GM21723 (cell line): ENCODE measurements at regions not wholly inside any gene's neighbourhood (a gene's known extent, or its start where the extent isn't known, plus 50 kb on each side); places are given as distances from the start of the nearest gene placed in this dataset.

Experiments
- ATAC-seq: cut with Tn5 transposase; IDR thresholded peaks from one replicate; pipeline ENCODE4 v1.9.1; 2021; ENCODE audit warnings: mild to moderate bottlenecking, moderate library complexity; ENCODE audit not compliant: unreplicated experiment

DNA sequence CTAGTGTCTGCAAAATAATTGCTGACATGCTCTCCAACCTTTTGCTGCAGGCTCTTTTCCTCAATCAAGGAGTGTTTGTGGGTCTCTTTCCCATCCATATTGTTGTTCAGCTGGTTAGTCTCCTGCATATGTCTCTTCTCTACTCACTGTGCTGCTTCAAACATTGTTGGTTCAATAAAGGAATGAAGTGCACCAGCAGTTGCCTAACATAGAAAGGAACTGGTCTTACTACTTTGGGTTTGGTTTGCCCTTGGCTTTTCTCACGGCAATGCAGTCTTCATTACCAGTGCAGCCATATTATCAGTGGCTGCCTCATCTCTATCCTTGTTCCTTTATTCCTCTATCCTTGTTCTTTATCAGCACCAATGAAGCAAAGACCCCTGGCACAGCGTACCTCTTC lies 169.7 kb upstream of the TPK1 start:
- no peak for ATAC-seq

DNA sequence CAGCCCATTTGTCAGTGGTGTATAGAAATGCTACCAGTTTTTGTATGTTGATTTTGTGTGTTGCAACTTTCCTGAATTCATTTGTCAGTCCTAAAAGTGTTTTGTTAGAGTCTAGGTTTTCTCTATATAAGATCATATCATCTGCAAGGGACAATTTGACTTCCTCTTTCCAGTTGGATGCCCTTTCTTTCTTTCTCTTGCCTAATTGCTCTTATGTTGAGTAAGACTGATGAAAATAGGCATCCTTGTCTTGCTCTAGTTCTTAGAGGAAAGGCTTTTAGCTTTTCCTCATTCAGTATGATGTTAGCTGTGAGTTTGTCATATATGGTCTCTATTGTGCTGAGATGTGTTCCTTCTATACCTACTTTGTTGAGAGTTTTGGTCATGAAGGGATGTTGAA lies 161.7 kb upstream of the TPK1 start:
- ATAC-seq: no peak

DNA sequence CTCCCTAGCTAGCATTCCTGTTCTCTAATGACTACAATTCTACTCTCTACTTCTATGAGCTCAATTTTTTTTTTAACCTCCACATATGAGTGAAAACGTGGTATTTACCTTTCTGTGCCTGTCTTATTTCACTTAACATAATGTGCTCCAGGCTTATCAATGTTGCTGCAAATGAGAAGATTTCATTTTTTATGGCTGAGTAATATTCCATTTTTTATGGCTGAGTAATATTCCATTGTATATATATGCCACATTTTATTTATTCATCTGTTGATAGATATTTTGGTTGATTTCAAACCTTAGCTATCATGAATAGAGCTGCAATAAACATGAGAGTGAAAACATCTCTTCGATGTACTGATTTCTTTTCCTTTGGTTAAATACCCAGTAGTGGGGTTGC lies 159.6 kb upstream of the TPK1 start:
- ATAC-seq: no peak

DNA sequence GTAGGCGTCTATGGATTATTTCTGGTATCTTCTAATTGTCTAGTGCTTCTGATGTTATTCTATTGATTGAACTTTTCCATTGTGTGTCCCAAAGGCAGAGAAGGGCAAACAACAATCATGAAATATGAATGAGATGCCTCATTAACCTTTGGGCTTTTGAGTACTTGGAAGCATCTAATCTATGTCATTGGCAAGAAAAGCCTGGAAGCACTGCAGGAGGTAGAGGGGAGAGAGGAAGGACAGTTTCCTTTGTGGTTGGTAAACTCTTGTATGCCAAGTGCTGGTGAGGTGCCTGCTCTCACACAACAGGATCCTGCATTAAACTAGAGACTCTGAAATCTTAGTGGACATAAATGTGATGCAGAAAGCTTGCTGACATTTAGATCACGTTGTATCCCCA lies 155.2 kb upstream of the TPK1 start:
- no peak for ATAC-seq

DNA sequence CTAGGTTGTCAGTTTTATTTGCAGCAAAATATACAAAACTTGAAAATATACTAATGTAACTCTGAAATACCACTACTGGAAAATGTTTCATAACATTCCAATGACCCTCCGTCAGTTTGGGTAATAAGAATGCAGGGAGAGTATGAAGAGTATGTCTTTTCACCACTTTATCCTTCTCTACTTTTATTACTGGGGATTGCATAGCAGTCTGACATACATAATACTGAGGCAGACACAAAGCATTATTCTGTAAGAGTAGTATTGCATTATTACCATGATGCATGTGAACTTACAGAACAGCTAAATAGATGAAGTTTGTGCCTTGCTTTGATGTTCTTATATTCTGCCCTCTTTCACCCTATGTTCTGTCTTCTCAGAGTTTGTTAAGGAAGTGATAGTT lies 151.8 kb upstream of the TPK1 start:
- ATAC-seq: no peak

DNA sequence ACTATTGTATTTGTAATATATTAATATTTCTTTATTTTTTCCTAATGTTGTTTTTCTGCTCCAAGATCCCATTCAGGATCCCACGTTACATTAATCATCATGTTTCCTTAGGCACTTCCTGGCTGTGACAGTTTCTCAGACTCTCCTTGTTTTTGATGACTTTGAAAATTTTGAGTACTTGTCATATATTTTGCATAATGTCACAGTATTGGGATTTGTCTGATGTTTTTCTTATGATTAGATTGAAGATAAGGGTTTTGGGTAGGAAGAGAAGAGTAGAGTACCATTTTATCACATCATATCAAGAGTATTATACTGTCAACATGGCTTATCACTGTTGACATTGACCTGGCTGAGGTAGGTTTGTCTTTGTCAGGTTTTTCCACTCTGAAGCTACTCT lies 146.3 kb upstream of the TPK1 start:
- ATAC-seq: no peak

DNA sequence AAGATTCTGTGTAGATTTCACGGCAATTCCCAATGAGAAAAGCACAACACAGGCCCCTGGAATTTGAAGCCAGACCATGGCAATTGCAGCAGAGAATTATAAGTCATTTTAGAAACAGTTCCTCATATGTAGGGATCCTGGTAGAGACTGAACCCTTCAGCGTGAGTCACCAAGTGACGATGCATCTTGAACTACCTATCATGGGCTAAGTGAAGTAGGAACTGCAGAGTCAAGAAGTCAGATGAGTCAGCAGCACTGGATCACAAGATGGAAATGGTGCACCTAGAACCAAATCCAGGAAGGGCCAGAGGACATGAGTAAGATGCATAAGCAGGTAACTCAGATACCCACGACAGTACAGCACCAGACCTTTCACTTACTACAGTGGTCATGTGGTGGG lies 140.0 kb upstream of the TPK1 start:
- ATAC-seq: no peak

DNA sequence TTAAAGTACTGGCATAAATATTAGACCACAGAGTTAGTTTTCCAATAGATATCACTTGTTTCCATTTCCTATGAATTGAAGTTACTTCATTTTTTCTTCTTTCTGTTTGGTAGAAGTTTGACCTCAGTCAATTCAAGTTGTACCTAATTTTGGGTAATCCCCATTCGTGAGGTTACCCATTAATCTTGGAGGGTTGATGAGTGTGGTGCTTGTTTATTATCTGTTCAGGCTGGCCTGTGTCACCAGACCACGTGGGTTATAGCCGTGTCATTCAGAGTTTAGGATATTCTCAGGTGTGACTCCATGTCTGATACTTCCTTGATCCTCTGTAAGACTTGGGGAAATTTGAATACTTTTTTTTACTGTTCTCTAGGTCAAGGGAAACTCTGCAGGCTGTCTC lies 133.9 kb upstream of the TPK1 start:
- no peak for ATAC-seq

DNA sequence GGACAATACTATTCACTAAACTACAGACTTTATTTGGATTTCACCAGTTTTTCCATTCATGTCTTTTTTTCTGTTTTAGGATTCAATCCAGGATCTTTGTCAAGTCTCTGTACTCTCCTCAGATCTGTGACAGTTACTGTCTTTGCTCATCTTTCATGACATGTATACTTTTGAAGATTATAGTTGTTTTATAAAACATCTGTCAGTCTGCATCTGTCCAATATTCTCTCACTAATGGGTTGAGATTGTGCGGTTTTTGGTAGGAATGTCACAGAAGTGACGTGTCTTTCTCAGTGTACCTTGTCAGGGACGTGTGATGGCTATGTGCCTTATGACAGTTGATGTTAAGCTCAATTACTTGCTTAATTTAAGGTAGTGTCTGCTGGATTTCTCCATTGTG lies 124.9 kb upstream of the TPK1 start:
- no peak for ATAC-seq

DNA sequence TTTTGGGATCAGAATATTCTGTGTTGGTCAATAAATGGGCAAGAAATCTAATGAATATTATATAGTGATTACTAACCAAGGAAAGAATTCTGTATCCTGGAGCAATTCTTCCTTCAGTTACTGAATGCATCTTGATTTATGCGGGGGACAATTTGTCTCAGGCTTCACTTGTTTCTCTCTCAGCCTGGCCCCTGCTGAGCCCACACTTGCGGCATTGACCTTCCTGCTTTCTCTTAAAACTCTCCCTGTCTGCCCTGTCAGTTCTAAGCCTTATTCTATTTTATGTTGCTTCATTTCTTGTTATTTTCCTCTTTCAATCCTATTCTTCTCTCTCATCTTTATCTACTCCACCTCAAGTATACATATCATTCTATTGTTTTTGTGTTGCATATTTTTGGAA lies 122.1 kb upstream of the TPK1 start:
- ATAC-seq: no peak

DNA sequence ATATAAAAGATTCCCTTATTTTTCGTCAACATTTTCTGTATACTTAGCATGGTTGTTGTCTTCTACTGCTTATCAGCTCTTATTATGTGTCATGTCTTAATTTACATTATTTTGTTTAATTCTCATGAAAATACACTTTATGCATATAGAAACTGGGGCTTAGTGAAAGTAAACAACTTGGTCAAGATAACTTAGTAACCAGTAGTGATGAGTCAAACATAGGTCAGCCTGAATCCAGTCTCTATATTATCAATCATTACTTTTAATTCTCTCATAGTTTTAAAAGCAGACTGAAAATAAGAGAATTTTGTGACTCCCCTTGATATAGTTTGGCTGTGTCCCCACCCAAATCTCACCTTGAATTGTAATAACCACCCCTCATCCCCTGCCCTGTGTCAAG lies 119.6 kb upstream of the TPK1 start:
- ATAC-seq: no peak

DNA sequence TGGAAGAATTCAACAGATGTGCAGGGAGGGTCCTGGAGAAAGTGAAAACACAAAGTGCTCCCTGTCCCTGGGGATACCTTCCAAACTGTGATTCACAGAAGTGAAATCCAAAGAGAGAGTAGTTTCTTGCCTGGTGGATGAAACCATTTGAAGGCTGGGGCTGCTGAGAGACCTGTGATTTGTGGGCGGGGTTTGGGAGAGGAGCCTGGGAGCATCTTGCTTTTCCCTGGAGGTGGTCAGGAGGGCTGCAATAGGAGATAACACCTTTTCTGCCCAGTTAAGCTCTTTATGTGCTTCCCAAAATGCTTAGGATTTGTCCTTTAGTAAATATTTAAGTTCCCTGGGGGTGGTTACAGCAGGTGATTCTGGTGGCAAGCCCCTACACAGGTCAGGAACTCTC lies 105.3 kb upstream of the TPK1 start:
- ATAC-seq: no peak

DNA sequence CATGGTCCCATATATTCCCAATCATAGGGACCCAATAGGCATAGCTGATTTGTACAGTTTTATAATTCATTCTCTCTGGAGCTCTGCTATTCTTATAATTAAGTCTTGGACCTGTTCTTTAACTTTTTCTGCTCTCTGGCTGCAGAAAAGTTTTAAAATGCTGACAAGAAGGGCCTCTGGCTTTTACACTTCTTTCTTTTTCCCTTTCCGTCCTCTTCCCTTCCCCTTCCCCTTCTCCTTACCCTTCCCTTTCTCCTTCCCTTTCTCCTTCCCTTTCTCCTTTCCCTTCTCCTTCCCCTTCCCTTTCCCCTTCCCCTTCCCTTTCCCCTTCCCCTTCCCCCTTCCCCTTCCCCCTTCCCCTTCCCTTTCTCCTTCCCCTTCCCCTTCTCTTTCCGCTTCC lies 101.3 kb upstream of the TPK1 start:
- no peak for ATAC-seq

DNA sequence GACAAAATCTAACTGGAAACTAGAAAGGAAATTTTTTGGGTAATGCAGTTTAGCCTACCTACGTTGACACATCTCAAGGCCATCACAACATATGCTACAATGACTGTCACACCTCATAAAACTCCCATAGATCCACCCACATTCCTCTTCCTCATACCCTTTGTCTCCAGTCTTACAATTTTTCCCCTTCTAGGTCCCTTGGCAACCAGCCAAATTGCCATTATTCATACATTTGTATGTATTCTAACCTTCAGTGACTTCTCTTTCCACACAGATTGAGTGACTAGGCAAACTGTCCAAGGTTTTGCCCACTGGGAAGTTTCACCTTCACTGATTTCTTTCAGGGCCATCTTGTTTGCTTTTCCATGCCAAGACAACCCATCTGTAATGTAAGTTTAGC lies 100.5 kb upstream of the TPK1 start:
- ATAC-seq: no peak

DNA sequence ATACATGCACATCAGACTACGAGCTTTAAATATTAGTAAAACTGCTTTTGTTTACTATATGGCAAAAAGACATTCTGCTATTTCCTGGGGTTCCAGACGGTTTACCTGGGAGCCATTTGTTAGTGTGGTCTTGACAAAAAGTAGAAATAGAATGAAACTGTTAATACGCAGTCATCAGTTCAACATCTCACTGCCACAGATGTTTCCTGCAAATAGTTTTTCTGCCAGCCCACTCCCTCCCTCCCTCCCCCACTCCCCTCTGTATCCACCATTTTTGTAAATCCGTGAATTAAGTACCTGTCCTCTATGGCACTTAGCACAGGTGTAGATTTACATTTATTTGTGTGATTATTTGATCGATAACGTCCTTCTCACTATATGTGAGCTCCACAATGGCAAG lies 74.6 kb upstream of the TPK1 start:
- no peak for ATAC-seq

DNA sequence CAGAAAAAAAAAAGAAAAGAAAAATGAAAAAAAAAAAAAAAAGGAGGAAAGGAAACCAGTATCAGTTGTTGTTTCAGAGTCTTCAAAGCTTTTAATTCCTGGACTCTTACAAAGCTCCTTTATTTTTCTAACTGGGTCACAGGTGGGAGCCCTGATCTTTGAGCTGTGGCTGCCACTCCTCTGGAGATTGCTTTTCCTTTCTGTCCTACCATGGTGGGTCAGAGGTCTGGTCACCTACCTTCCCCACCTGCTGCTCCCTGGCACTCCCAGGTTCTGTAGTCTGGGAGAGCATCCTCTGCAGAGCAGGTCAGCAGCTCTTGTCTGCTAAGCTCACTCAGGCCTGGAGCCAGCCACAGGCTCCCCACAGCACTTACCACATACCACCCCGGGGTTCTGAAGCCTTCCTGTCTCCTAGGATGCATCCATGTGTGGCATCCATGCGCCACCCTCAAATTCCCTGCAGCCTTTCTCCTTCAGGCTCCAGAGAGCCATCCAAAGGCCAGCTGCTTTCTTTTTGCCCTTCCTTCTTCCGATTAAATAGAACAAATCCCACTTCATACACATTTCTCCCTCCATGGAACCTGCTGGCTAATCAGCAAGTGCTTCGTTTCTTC lies 73.2 kb upstream of the TPK1 start:
- ATAC-seq: no peak

DNA sequence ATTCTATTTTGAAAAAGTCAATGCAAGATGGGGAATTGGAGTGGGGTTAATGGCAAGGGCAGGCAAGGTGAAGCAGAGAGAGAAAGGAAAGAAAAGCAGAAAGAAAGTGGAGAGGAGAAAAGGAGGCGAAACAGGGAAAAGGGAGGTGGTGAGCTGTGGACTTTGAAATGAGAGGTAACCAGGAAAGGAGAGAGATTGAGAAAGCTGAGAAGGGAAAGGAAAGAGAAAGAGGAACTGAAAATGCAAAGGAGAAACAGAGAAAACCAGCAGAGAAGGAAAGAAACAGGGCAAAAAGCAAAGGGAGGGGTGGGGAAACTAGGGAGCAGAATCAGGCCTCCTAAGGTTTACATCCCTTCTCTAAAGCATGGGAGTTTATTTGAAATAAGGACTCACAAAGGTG lies 72.5 kb upstream of the TPK1 start:
- ATAC-seq: no peak

DNA sequence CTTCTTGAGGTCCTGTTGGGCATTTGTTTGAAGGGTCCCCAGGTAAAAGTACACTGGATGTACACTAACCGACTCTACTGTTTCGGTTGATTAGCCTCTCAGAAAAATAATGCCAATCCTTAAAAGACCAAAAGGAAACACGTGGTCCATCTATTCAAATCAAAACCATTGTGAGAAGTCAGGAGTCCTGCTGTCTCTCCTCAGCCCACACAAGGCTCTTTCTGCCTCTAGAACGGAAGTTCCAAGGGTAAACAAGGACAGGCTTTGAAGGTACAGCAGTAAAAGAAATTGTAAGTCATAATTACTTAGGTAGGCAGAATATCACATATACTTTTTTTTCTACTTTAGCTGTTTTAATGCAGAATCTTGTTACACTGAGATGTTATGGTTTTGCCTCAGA lies 71.7 kb upstream of the TPK1 start:
- peak; percentile 77 for ATAC-seq

DNA sequence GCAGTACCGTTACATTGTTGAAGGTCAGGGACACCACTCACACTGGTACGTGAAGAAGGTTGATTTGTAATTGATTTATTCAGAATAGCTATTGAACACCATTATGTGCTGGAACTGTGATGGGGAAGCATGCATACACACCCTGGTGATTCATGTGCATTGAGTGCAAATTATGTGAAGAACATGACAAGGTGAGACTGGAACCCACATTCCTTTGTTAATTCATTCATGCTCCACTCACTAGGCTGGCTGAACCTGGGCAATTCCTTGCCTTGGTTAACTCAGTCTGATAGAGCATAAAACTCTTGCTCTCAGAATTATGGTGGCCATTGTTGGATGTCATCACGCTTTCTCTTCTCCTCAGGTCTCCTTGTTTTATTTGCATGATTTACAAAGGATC lies 67.3 kb upstream of the TPK1 start:
- ATAC-seq: no peak

DNA sequence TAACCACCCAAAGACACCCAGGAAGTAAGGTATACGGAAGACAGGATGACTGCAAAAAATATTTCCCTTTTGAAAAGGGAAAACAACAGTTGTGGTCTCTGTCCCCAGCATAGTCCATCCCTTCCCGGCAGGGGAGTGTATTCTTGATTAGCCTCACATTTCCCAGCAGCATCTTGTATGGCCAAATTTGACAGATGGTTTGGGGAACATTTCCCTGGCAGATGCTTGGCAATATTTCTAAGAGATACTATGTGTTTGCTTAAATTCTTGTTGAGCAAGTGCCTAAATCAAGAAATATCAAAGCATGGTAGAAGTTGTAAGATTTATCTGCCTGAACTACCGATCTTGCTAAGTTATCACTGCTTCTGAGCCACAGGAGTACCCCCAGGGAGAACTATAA lies 56.9 kb upstream of the TPK1 start:
- ATAC-seq: no peak
